RCC 7860 (cell line): ENCODE measurements at regions not wholly inside any gene's neighbourhood (a gene's known extent, or its start where the extent isn't known, plus 50 kb on each side); places are given as distances from the start of the nearest gene placed in this dataset.
A peak's percentile ranks its signal among the peaks of the same experiment; 100 is the strongest.

Experiments used
- DNase-seq: peaks from one replicate; pipeline ENCODE4 v3.0.0-alpha.2; 2015; ENCODE audit warnings: low spot score
- FAIRE-seq: peaks from 2 replicates; lab custom pipeline; 2012; peaks lifted over from hg19 to GRCh38; lab: Jason Lieb, UNC

- DNase-seq (no peak), FAIRE-seq (no peak)
Observed at GRCh38 chr20:58070664-58071196, 157.7 kb downstream of the ANKRD60 start.

GRCh38 chr20:58069796-58070663 lies 158.4 kb downstream of the ANKRD60 start:
- FAIRE-seq (no peak), DNase-seq (no peak)

- FAIRE-seq (no peak), DNase-seq (no peak)
Observed at GRCh38 chr20:58069207-58069606, 159.2 kb downstream of the ANKRD60 start.

GRCh38 chr20:58065508-58066361 lies 162.7 kb downstream of the ANKRD60 start:
- FAIRE-seq (no peak), DNase-seq (no peak)

GRCh38 chr20:58064411-58065010 lies 163.9 kb downstream of the ANKRD60 start:
- FAIRE-seq = no peak
- no peak for DNase-seq

- DNase-seq = no peak
- no peak for FAIRE-seq
Observed at GRCh38 chr20:58059260-58059544, 169.3 kb downstream of the ANKRD60 start.

GRCh38 chr20:58058421-58059259 lies 169.8 kb downstream of the ANKRD60 start:
- DNase-seq (no peak), FAIRE-seq (no peak)

GRCh38 chr20:58056921-58057686 lies 171.3 kb downstream of the ANKRD60 start:
- no peak for FAIRE-seq
- DNase-seq = no peak

- no peak for DNase-seq
- no peak for FAIRE-seq
Observed at GRCh38 chr20:58056021-58056591, 172.3 kb downstream of the ANKRD60 start.

- FAIRE-seq (no peak), DNase-seq (no peak)
Observed at GRCh38 chr20:58054780-58055373, 173.6 kb downstream of the ANKRD60 start.

- DNase-seq (no peak), FAIRE-seq (no peak)
Observed at GRCh38 chr20:58054082-58054779, 174.2 kb downstream of the ANKRD60 start.

- no peak for DNase-seq
- no peak for FAIRE-seq
Observed at GRCh38 chr20:58053391-58054055, 174.9 kb downstream of the ANKRD60 start.

GRCh38 chr20:58051367-58051766 lies 177.1 kb downstream of the ANKRD60 start:
- no peak for DNase-seq
- FAIRE-seq = no peak

- no peak for FAIRE-seq
- DNase-seq = peak; percentile 29
Observed at GRCh38 chr20:58048096-58048702, 180.3 kb downstream of the ANKRD60 start.

GRCh38 chr20:58046311-58046710 lies 182.1 kb downstream of the ANKRD60 start:
- DNase-seq (no peak), FAIRE-seq (no peak)

- no peak for FAIRE-seq
- DNase-seq = no peak
Observed at GRCh38 chr20:58045579-58045978, 182.9 kb downstream of the ANKRD60 start.

- no peak for FAIRE-seq
- DNase-seq = no peak
Observed at GRCh38 chr20:58044931-58045555, 183.4 kb downstream of the ANKRD60 start.
